HL-60 (cell line): ENCODE measurements at regions not wholly inside any gene's neighbourhood (a gene's known extent, or its start where the extent isn't known, plus 50 kb on each side); places are given as distances from the start of the nearest gene placed in this dataset.

Experiments
- DNase-seq, 2 experiments: peaks; one replicate each; pipeline ENCODE4 v3.0.0-alpha.2; 2010 to 2020; ENCODE audit warnings: low read depth in 1 of 2, low spot score in 1 of 2
- H3K27ac ChIP-seq: fragments of 250-450 bp; sonication (Bioruptor Pico); replicated peaks from 2 replicates; pipeline ENCODE4 v1.5.1; 2020; ENCODE audit warnings: mild to moderate bottlenecking, moderate library complexity
- H3K27me3 ChIP-seq: fragments of 250-450 bp; sonication (Bioruptor Pico); 2 replicates; pipeline ENCODE4 v1.5.1; 2021; ENCODE audit warnings: mild to moderate bottlenecking, moderate library complexity; ENCODE audit not compliant: insufficient read depth, poor library complexity, severe bottlenecking
- H3K4me3 ChIP-seq: replicated peaks from 2 replicates; pipeline ENCODE4 v1.5.1; 2011; ENCODE audit warnings: mild to moderate bottlenecking, control low read depth, low read length; ENCODE audit not compliant: insufficient read depth
- GABPA ChIP-seq: IDR thresholded peaks from 2 replicates; pipeline ENCODE4 v1.6.1; 2012; ENCODE audit warnings: low read depth
- POLR2AphosphoS5 ChIP-seq: IDR thresholded peaks from 2 replicates; pipeline ENCODE4 v1.6.1; 2012; ENCODE audit warnings: low read depth
- SPI1 ChIP-seq: IDR thresholded peaks from 2 replicates; pipeline ENCODE4 v1.6.1; 2012; ENCODE audit warnings: low read depth, mild to moderate bottlenecking, borderline replicate concordance
- TF ChIP-seq, protein P1 (sequence below): IDR thresholded peaks from one replicate; pipeline ENCODE4 v1.5.1; 2011; ENCODE audit warnings: low read length, control low read depth, inconsistent platforms; ENCODE audit not compliant: insufficient read depth
- TF ChIP-seq, protein P2 (sequence below): IDR thresholded peaks from 2 replicates; pipeline ENCODE4 v1.6.1; 2012; ENCODE audit warnings: low read depth; ENCODE audit not compliant: insufficient replicate concordance

DNA sequence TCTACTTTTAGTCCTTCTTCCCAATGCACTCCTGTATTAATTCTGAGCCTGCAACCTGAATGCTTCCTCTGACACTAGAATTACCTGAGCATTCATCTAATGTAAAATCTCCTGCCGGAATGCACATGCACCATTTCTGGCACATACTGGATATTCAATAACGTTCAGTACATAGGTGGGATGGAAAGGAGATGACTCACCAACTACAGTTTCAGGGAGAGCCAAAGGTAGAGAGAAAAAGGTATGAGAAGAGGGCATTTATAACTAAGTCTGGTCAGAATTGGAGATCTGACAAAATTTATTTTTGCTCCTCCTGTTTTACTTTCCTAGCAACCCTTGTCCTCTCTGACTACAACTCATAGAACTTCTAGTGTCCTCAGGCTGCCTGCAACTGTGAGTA is 1954.1 kb upstream of the CELF4 start:
- TF ChIP-seq, protein P1, sequence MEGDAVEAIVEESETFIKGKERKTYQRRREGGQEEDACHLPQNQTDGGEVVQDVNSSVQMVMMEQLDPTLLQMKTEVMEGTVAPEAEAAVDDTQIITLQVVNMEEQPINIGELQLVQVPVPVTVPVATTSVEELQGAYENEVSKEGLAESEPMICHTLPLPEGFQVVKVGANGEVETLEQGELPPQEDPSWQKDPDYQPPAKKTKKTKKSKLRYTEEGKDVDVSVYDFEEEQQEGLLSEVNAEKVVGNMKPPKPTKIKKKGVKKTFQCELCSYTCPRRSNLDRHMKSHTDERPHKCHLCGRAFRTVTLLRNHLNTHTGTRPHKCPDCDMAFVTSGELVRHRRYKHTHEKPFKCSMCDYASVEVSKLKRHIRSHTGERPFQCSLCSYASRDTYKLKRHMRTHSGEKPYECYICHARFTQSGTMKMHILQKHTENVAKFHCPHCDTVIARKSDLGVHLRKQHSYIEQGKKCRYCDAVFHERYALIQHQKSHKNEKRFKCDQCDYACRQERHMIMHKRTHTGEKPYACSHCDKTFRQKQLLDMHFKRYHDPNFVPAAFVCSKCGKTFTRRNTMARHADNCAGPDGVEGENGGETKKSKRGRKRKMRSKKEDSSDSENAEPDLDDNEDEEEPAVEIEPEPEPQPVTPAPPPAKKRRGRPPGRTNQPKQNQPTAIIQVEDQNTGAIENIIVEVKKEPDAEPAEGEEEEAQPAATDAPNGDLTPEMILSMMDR: no peak
- TF ChIP-seq, protein P2, sequence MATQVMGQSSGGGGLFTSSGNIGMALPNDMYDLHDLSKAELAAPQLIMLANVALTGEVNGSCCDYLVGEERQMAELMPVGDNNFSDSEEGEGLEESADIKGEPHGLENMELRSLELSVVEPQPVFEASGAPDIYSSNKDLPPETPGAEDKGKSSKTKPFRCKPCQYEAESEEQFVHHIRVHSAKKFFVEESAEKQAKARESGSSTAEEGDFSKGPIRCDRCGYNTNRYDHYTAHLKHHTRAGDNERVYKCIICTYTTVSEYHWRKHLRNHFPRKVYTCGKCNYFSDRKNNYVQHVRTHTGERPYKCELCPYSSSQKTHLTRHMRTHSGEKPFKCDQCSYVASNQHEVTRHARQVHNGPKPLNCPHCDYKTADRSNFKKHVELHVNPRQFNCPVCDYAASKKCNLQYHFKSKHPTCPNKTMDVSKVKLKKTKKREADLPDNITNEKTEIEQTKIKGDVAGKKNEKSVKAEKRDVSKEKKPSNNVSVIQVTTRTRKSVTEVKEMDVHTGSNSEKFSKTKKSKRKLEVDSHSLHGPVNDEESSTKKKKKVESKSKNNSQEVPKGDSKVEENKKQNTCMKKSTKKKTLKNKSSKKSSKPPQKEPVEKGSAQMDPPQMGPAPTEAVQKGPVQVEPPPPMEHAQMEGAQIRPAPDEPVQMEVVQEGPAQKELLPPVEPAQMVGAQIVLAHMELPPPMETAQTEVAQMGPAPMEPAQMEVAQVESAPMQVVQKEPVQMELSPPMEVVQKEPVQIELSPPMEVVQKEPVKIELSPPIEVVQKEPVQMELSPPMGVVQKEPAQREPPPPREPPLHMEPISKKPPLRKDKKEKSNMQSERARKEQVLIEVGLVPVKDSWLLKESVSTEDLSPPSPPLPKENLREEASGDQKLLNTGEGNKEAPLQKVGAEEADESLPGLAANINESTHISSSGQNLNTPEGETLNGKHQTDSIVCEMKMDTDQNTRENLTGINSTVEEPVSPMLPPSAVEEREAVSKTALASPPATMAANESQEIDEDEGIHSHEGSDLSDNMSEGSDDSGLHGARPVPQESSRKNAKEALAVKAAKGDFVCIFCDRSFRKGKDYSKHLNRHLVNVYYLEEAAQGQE: no peak
- TF ChIP-seq GABPA (no peak), POLR2AphosphoS5 (no peak), SPI1 (no peak)
- no peaks in the 10 kb centered on the region for H3K27me3 ChIP-seq
- H3K27ac ChIP-seq: no peak overlapping the region
- no peak for DNase-seq
- no peak overlapping the region for H3K4me3 ChIP-seq

DNA sequence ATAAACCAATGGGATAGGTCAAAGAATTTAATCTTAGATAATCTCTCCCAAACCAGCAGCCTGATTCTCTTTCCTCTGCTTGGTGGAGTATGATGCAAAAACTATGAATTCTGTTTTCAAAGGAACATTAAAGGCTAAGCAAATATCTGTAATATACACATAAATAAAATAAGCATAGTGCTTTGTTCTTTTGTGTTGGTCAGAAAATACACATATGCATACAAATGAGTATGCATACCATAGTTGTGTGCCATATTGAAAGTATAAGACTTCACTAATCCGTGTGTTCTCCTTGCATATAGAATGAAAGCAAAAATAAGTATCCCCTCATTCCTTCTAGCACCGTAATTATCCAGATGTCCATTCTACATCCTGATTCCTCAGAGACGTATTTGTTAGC is 1949.7 kb upstream of the CELF4 start:
- Histone ChIP-seq H3K4me3 (no peak overlapping the region), H3K27me3 (no peaks in the 10 kb centered on the region), H3K27ac (no peak overlapping the region)
- TF ChIP-seq, protein P1: no peak
- TF ChIP-seq SPI1: no peak
- TF ChIP-seq, protein P2: no peak
- no peak for DNase-seq

DNA sequence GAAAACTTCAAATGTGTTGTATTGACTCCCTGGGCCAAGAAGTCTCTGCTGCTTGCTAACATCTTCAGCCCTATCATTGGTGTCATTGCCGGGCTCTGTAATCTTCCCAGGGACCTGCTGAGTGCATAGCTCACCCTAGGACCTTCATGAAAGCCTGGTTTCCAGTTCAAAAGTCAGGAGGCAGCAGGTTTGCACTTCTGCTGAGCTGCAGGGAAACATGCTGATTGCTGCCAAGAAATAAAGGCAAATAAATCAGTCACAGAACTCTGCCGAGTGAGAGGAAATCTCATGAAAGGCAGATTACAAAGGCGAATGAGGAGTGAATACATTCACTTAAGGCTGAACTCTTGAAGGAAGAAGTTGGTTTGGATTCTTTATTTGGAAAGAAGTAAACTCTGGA is 1947.6 kb upstream of the CELF4 start:
- no peaks in the 10 kb centered on the region for H3K27me3 ChIP-seq
- no peak overlapping the region for H3K27ac ChIP-seq
- H3K4me3 ChIP-seq: no peak overlapping the region
- DNase-seq: no peak
- TF ChIP-seq, protein P1: no peak
- TF ChIP-seq GABPA: no peak
- no peak for TF ChIP-seq POLR2AphosphoS5
- TF ChIP-seq, protein P2: no peak
- no peak for TF ChIP-seq SPI1
